ENCODE measurements at regions not wholly inside any gene's neighbourhood (a gene's known extent, or its start where the extent isn't known, plus 50 kb on each side); places are given as distances from the start of the nearest gene placed in this dataset.
"Not testable (repeated sequence)": the region's sequence is repeated elsewhere in the genome, so short reads cannot be mapped to it uniquely, and the experiment has no call there.

DNA sequence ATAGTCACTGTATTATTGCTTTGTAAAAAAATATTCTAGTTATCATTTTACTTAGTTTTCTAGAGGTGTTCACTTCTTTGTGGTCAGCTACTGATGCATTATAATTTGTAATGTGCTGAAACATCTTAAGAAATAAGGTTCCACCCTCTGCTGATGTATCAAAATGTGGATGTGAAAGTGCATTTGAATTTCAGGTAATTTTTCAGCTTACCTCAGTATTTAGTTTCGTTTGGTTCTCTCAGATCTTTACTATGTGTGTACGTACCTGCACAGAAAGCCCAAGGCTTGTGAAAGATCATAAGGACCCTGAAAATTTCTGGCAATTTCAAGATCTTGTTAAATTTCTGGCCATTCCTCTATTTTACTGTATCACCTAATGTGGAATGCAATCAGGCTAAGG is 542.3 kb upstream of the TPK1 start:
- H3K36me3 ChIP-seq = no peaks in the 10 kb centered on the region
- no peak overlapping the region for H3K4me3 ChIP-seq
- 0 out of 22 replicates have a peak, but pooled peaks cover 0 to 2% (median 0%) of the 10 kb centered on the region in 11 experiments for H3K9me3 ChIP-seq (replicated peaks in 1 of 11)
- no peak for TF ChIP-seq Cebpa-rat (IDR thresholded peaks at IDR 0.05)
- H3K4me1 ChIP-seq = no peaks in the 10 kb centered on the region
- no peak overlapping the region for H3K4me2 ChIP-seq
- no peaks in the 10 kb centered on the region for H3K27me3 ChIP-seq
- H3K9ac ChIP-seq = no peak overlapping the region
- no peak overlapping the region for H3K27ac ChIP-seq
- H4K20me1 ChIP-seq = no peaks in the 10 kb centered on the region

DNA sequence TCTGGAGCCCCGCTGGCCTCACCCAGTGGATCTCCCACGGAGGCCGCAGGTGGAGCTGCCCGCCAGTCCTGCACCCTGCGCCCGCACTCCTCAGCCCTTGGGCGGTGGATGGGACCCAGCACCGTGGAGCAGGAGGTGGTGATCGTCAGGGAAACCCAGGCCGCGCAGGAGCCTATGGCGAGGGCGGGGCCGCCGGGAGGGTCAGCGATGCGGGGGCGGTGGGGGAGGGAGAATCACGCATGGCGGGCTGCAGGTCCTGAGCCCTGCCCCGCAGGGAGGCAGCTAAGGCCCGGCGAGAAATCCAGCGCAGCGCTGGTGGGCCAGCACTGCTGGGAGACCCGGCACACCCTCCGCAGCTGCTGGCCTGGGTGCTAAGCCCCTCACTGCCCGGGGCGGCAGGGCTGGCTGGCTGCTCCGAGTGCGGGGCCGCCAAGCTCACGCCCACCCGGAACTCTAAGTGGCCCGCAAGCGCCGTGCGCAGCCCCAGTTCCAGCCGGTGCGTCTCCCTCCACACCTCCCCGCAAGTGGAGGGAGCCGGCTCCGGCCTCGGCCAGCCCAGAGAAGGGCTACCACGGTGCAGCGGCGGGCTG is 524.8 kb upstream of the TPK1 start:
- Histone ChIP-seq H3K27ac (no peak overlapping the region), H3K4me3 (no peak overlapping the region)
- TF ChIP-seq Cebpa-rat (IDR thresholded peaks at IDR 0.05) = no peak

DNA sequence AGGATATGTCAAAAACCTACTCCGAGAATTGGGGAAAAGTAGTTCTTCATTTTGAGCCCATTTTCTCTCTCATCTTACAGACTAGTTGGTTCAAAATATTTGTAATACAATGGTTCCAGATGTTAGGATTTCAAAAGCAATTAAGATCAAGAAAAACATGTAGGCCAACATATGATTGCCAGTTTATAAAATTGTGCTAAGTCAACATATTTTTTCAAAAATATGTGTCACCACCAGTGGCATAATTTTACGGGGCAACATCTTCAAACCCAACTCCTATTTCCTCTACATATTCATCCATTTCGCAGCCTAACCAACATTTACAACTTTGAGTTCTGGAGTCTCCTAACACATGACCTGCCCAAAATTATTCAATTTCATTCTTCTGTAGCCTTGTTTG is 514.5 kb upstream of the TPK1 start:
- no peaks in the 10 kb centered on the region for H3K4me1 ChIP-seq

More for the DNA sequence above, 524.8 kb upstream of the TPK1 start:
- Histone ChIP-seq H3K9ac (no peak overlapping the region), H3K27me3 (no peaks in the 10 kb centered on the region), H3K9me3 (replicated peaks in 1 of 11) (peaks cover 0 to 19% (median 9%) of the 10 kb centered on the region in 11 experiments; a peak in 14 of 22 replicates), H3K4me1 (no peaks in the 10 kb centered on the region), H3K36me3 (no peaks in the 10 kb centered on the region), H4K20me1 (no peaks in the 10 kb centered on the region), H3K4me2 (no peak overlapping the region)

DNA sequence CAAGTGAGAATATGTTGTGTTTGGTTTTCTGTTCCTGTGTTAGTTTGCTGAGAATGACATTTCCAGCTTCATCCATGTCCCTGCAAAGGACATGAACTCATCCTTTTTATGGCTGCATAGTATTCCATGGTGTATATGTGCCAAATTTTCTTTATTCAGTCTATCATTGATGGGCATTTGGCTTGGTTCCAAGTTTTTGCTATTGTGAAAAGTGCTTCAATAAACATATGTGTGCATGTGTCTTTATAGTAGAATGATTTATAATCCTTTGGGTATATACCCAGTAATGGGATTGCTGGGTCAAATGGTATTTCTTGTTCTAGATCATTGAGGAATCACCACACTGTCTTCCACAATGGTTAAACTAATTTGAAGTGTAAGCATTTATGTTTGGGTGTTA is 513.6 kb upstream of the TPK1 start:
- not testable (repeated sequence) for H3K36me3 ChIP-seq; H3K9me3 ChIP-seq (replicated peaks in 1 of 11); H3K9ac ChIP-seq; H3K27ac ChIP-seq; H3K4me2 ChIP-seq; H3K27me3 ChIP-seq; H3K4me1 ChIP-seq; H3K4me3 ChIP-seq; H4K20me1 ChIP-seq

More for the DNA sequence above, 514.5 kb upstream of the TPK1 start:
- H3K4me3 ChIP-seq = no peak overlapping the region
- H3K4me2 ChIP-seq = no peak overlapping the region
- no peak overlapping the region for H3K9ac ChIP-seq
- no peaks in the 10 kb centered on the region for H3K36me3 ChIP-seq
- no peaks in the 10 kb centered on the region for H4K20me1 ChIP-seq
- TF ChIP-seq Cebpa-rat (IDR thresholded peaks at IDR 0.05) = no peak
- H3K9me3 ChIP-seq (replicated peaks in 1 of 11) = peaks cover 0 to 3% (median 0%) of the 10 kb centered on the region in 11 experiments; a peak in 1 of 22 replicates
- no peak overlapping the region for H3K27ac ChIP-seq
- no peaks in the 10 kb centered on the region for H3K27me3 ChIP-seq

DNA sequence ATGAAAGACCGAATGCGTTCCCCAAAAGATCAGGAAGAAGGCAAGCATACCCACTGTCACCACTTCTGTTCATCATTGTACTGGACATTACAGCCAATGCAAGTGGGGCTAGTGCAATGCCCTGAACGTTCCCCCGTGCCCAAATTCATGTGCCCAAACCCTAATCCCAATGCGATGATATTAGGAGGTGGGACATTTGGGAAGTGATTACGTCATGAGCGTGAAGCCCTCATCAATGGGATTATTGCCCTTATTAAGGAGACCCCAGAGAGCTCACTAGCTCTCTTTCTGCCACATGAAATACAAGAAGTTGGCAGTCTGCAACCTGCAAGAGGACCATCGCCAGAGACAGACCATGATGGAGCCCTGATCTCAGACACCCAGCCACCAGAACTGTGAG is 511.4 kb upstream of the TPK1 start:
- peaks cover 0 to 3% (median 0%) of the 10 kb centered on the region in 11 experiments; a peak in 1 of 22 replicates for H3K9me3 ChIP-seq (replicated peaks in 1 of 11)
- no peaks in the 10 kb centered on the region for H3K4me1 ChIP-seq
- no peaks in the 10 kb centered on the region for H4K20me1 ChIP-seq
- H3K36me3 ChIP-seq = no peaks in the 10 kb centered on the region
- H3K27me3 ChIP-seq = no peaks in the 10 kb centered on the region
- H3K9ac ChIP-seq = no peak overlapping the region
- TF ChIP-seq Cebpa-rat (IDR thresholded peaks at IDR 0.05) = no peak
- no peak overlapping the region for H3K4me3 ChIP-seq
- H3K4me2 ChIP-seq = no peak overlapping the region
- H3K27ac ChIP-seq = no peak overlapping the region

DNA sequence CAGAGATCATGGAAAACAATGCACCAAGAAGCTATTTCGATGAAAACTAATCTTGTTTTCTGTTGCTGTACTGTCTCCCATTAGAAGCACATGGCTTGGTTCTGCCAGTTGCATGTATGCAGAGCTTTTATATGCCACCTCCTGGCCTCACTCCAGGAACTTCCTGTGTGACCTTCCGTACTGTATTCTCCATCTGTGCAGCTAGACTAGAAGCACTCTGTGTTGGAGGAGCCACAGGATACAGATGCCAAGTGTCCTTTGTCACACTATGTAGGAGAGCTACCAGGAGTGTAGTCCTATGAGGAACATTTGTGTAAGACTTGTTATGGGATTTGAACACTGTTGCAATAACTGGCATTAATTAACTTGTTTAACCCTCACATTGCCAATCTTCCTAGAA is 503.5 kb upstream of the TPK1 start:
- no peak overlapping the region for H3K27ac ChIP-seq
- H3K9me3 ChIP-seq (replicated peaks in 1 of 11) = peaks cover 0 to 7% (median 0%) of the 10 kb centered on the region in 11 experiments; a peak in 1 of 22 replicates
- no peaks in the 10 kb centered on the region for H3K4me1 ChIP-seq
- H3K36me3 ChIP-seq = no peaks in the 10 kb centered on the region
- TF ChIP-seq Cebpa-rat (IDR thresholded peaks at IDR 0.05) = no peak
- no peaks in the 10 kb centered on the region for H4K20me1 ChIP-seq
- no peak overlapping the region for H3K4me2 ChIP-seq
- no peak overlapping the region for H3K4me3 ChIP-seq
- H3K9ac ChIP-seq = no peak overlapping the region
- no peaks in the 10 kb centered on the region for H3K27me3 ChIP-seq

DNA sequence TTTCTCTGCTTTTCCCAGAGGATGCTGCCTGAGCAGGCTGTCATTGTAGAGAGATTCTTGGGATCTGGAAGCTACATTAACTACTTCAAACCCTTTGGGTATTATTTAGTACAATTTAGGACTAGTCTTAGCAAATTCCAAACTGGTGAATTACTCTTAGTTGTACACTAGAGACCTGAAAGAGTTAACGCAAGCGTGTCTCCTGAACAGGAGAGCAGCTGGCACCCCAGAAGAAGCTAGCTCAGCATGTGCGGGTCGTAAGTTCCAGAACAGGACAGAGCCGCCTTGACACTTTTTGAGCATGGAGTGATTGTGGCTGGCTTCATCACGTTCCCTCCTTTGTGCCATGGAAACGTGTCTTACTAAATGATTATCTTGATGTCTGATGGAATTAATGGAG is 495.7 kb upstream of the TPK1 start:
- H3K4me2 ChIP-seq = no peak overlapping the region
- no peak for TF ChIP-seq Cebpa-rat (IDR thresholded peaks at IDR 0.05)
- no peaks in the 10 kb centered on the region for H3K27me3 ChIP-seq
- H3K4me1 ChIP-seq = peaks cover 0 to 5% (median 0%) of the 10 kb centered on the region in 10 experiments; a peak in 2 of 20 replicates
- no peak overlapping the region for H3K9ac ChIP-seq
- H3K36me3 ChIP-seq = no peaks in the 10 kb centered on the region
- H3K4me3 ChIP-seq = no peak overlapping the region
- H4K20me1 ChIP-seq = no peaks in the 10 kb centered on the region
- H3K9me3 ChIP-seq (replicated peaks in 1 of 11) = peaks cover 0 to 13% (median 0%) of the 10 kb centered on the region in 11 experiments; a peak in 1 of 22 replicates
- H3K27ac ChIP-seq = no peak overlapping the region

DNA sequence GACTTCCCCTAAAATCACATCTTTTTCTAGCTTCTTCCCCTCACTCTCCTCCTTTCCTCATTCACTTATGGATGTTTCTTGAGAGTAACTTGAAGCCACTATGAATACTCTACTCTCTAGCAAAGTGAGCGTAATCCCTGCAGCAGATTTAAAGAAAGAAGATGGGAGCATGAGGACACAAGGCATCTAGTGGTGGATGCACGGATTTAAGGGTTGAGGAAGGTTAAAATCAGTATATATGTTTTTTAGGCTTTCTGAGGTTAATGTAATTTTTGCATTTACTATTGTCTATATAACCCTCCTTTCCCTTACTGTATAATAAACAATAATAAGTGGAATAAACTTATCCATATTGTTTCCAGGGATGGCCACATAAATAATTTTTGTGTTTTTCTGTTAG is 495.2 kb upstream of the TPK1 start:
- no peaks in the 10 kb centered on the region for H4K20me1 ChIP-seq
- no peak for TF ChIP-seq Cebpa-rat (IDR thresholded peaks at IDR 0.05)
- peaks cover 0 to 13% (median 0%) of the 10 kb centered on the region in 11 experiments; a peak in 1 of 22 replicates for H3K9me3 ChIP-seq (replicated peaks in 1 of 11)
- no peaks in the 10 kb centered on the region for H3K36me3 ChIP-seq
- no peak overlapping the region for H3K27ac ChIP-seq
- no peak overlapping the region for H3K9ac ChIP-seq
- H3K4me3 ChIP-seq = no peak overlapping the region
- H3K27me3 ChIP-seq = no peaks in the 10 kb centered on the region
- H3K4me1 ChIP-seq = peaks cover 0 to 5% (median 0%) of the 10 kb centered on the region in 10 experiments; a peak in 2 of 20 replicates
- H3K4me2 ChIP-seq = peak overlapping the region in 1 of 11 experiments; percentile 14; a peak in 1 of 22 replicates

DNA sequence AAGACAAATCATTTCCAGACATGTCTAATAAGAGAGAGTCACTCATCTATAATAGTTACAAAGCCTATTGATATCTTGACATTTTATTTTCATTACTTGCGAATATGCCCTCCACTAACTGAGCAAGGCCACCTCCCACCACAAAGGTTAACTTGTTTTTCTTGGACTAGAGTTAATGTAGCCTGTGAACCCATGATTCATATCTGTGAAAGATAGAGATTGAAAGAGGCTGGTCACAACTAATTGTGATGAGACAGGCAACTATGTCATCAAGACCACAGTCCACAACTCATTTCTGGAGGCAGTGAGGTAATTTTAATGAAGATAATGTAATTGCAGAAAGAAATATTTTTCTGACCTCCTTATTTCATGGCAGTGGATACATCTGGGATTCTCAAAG is 491.8 kb upstream of the TPK1 start:
- no peaks in the 10 kb centered on the region for H3K27me3 ChIP-seq

DNA sequence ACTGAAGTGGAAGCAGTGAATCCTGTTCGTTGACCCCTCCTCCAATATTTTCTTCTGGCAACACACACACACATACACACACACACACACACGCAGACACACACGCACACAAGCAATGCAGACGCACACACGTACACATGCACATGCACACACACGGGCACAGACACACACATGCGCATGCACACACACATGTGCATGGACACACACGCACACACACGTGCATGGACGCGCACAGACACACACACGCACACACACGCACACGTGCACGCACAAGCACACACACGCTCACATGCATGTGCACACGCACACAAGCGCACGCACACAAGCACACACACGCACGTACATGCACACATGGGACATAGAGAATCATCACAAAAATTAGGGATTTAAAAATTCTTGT is 488.2 kb upstream of the TPK1 start:
- Histone ChIP-seq H3K4me2 (no peak overlapping the region), H3K36me3 (no peaks in the 10 kb centered on the region), H3K4me3 (no peak overlapping the region), H3K9ac (no peak overlapping the region), H4K20me1 (no peaks in the 10 kb centered on the region), H3K4me1 (no peaks in the 10 kb centered on the region), H3K27ac (no peak overlapping the region), H3K27me3 (no peaks in the 10 kb centered on the region), H3K9me3 (replicated peaks in 1 of 11) (no peaks in the 10 kb centered on the region)
- no peak for TF ChIP-seq Cebpa-rat (IDR thresholded peaks at IDR 0.05)

More for the DNA sequence above, 491.8 kb upstream of the TPK1 start:
- Histone ChIP-seq H3K9me3 (replicated peaks in 1 of 11) (no peaks in the 10 kb centered on the region), H3K4me2 (no peak overlapping the region), H4K20me1 (no peaks in the 10 kb centered on the region), H3K27ac (no peak overlapping the region), H3K4me1 (peaks cover 0 to 5% (median 0%) of the 10 kb centered on the region in 10 experiments; a peak in 2 of 20 replicates), H3K36me3 (no peaks in the 10 kb centered on the region), H3K4me3 (no peak overlapping the region), H3K9ac (no peak overlapping the region)
- TF ChIP-seq Cebpa-rat (IDR thresholded peaks at IDR 0.05) = no peak
